ENCODE measurements at regions not wholly inside any gene's neighbourhood (a gene's known extent, or its start where the extent isn't known, plus 50 kb on each side); places are given as distances from the start of the nearest gene placed in this dataset.

DNA sequence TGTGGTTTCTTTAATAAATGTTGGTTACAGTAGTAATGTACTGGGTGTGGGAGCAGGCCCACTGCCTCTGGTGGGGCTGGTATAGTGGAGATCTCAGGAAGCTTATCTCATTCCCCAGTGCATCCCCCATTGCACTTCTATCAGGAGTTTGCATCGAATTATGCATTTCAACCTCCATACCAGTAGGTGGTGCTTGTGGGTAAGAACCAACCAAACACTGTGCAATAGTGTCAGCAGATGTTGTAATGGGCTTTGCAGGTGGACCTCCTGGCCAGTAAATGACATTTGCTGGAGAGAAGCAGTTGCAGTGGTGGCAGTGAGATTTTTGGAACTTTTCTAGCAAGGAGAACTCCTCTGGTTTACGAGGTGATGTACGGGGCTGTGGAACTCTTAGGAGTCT lies 150.6 kb downstream of the POU3F4 start:
- TF ChIP-seq, protein P1, sequence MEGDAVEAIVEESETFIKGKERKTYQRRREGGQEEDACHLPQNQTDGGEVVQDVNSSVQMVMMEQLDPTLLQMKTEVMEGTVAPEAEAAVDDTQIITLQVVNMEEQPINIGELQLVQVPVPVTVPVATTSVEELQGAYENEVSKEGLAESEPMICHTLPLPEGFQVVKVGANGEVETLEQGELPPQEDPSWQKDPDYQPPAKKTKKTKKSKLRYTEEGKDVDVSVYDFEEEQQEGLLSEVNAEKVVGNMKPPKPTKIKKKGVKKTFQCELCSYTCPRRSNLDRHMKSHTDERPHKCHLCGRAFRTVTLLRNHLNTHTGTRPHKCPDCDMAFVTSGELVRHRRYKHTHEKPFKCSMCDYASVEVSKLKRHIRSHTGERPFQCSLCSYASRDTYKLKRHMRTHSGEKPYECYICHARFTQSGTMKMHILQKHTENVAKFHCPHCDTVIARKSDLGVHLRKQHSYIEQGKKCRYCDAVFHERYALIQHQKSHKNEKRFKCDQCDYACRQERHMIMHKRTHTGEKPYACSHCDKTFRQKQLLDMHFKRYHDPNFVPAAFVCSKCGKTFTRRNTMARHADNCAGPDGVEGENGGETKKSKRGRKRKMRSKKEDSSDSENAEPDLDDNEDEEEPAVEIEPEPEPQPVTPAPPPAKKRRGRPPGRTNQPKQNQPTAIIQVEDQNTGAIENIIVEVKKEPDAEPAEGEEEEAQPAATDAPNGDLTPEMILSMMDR (IDR thresholded peaks at IDR 0.05; ENCODE audit: insufficient read depth in 1 of 2, low read depth in 1 of 2, low read length in 1 of 2, severe bottlenecking in 1 of 2, unreplicated experiment in 1 of 2) = peak in 1 of 2 experiments; percentile 21
- Histone ChIP-seq H3K4me3 (ENCODE audit: low read depth, low read length) (no peak overlapping the region), H3K9me3 (no peaks in the 10 kb centered on the region), H3K36me3 (ENCODE audit: control insufficient read depth, insufficient read depth, low read length) (no peaks in the 10 kb centered on the region), H3K27me3 (replicated peaks; ENCODE audit: control insufficient read depth, insufficient read depth, low read length) (no peaks in the 10 kb centered on the region), H3K4me1 (no peaks in the 10 kb centered on the region)
- CTCF ChIA-PET = no interaction called here
- H3K4me3 Mint-ChIP-seq (ENCODE audit: unreplicated experiment) = no peak overlapping the region
- H3K27me3 Mint-ChIP-seq (ENCODE audit: insufficient read depth, unreplicated experiment) = no peaks in the 10 kb centered on the region
- intact Hi-C loops (cut with micrococcal nuclease; ENCODE audit: unreplicated experiment) = no loop called here
- H3K4me1 Mint-ChIP-seq (ENCODE audit: low read depth, unreplicated experiment) = no peaks in the 10 kb centered on the region
- peak in 1 of 2 experiments; percentile 12 for DNase-seq
- no peak overlapping the region for H3K27ac Mint-ChIP-seq (ENCODE audit: unreplicated experiment)
- no TSS peak for BruUV-seq (replicated peaks)
- no peaks in the 10 kb centered on the region for H3K9me3 Mint-ChIP-seq (ENCODE audit: unreplicated experiment)
- H3K36me3 Mint-ChIP-seq (ENCODE audit: insufficient read depth, unreplicated experiment) = no peaks in the 10 kb centered on the region
- POLR2A ChIA-PET = no interaction called here

Measured in Caco-2 (cell line).